H9 (cell line): ENCODE measurements at regions not wholly inside any gene's neighbourhood (a gene's known extent, or its start where the extent isn't known, plus 50 kb on each side); places are given as distances from the start of the nearest gene placed in this dataset.

Experiments
- DNase-seq: peaks from one replicate; pipeline ENCODE4 v3.0.0-alpha.2; 2017
- H2AFZ ChIP-seq: one replicate; pipeline ENCODE4 v1.6.1; 2013; ENCODE audit warnings: mild to moderate bottlenecking, low read length, control low read depth, moderate library complexity
- H2AK5ac ChIP-seq: 2 replicates; pipeline ENCODE4 v1.6.1; 2013; ENCODE audit warnings: low read length, control low read depth, mixed read lengths; ENCODE audit not compliant: insufficient read length
- H2BK120ac ChIP-seq: one replicate; pipeline ENCODE4 v1.6.1; 2013; ENCODE audit warnings: low read depth, mild to moderate bottlenecking, low read length, control low read depth, inconsistent platforms; ENCODE audit not compliant: poor library complexity, severe bottlenecking
- H2BK12ac ChIP-seq: 2 replicates; pipeline ENCODE4 v1.6.1; 2013; ENCODE audit warnings: low read length, control low read depth, mixed read lengths, low read depth; ENCODE audit not compliant: insufficient read length
- H2BK15ac ChIP-seq: 2 replicates; pipeline ENCODE4 v1.6.1; 2013; ENCODE audit warnings: low read depth, low read length, control low read depth
- H2BK20ac ChIP-seq: one replicate; pipeline ENCODE4 v1.6.1; 2013; ENCODE audit warnings: low read depth, mild to moderate bottlenecking, low read length, control low read depth, inconsistent platforms; ENCODE audit not compliant: poor library complexity, severe bottlenecking
- H2BK5ac ChIP-seq: 2 replicates; pipeline ENCODE4 v1.6.1; 2013; ENCODE audit warnings: low read length, control low read depth, mixed read lengths; ENCODE audit not compliant: insufficient read length
- H3K14ac ChIP-seq: 2 replicates; pipeline ENCODE4 v1.6.1; 2013; ENCODE audit warnings: low read length, control low read depth; ENCODE audit not compliant: insufficient read depth
- H3K18ac ChIP-seq: 2 replicates; pipeline ENCODE4 v1.6.1; 2013; ENCODE audit warnings: low read depth, mild to moderate bottlenecking, mixed read lengths, low read length, control low read depth; ENCODE audit not compliant: insufficient read length
- H3K23ac ChIP-seq: 2 replicates; pipeline ENCODE4 v1.6.1; 2013; ENCODE audit warnings: low read length, control low read depth, mixed read lengths, low read depth; ENCODE audit not compliant: insufficient read length
- H3K23me2 ChIP-seq: 2 replicates; pipeline ENCODE4 v1.6.1; 2013; ENCODE audit warnings: low read depth, mild to moderate bottlenecking, mixed read lengths, low read length, control low read depth; ENCODE audit not compliant: insufficient read length, poor library complexity, severe bottlenecking
- H3K27ac ChIP-seq: 2 replicates; pipeline ENCODE4 v1.5.1; 2013; ENCODE audit warnings: low read length, control low read depth, mixed read lengths, low read depth; ENCODE audit not compliant: insufficient read length
- H3K27me3 ChIP-seq: 2 replicates; pipeline ENCODE4 v1.6.1; 2013; ENCODE audit warnings: low read length, control low read depth, inconsistent platforms; ENCODE audit not compliant: insufficient read depth
- H3K4ac ChIP-seq: 2 replicates; pipeline ENCODE4 v1.6.1; 2013; ENCODE audit warnings: low read depth, mild to moderate bottlenecking, control low read depth, inconsistent platforms, low read length, moderate library complexity
- H3K4me1 ChIP-seq: 2 replicates; pipeline ENCODE4 v1.6.1; 2013; ENCODE audit warnings: low read length, control low read depth, inconsistent platforms; ENCODE audit not compliant: insufficient read depth
- H3K4me2 ChIP-seq: 2 replicates; pipeline ENCODE4 v1.6.1; 2013; ENCODE audit warnings: low read length, control low read depth, mixed read lengths; ENCODE audit not compliant: insufficient read length, insufficient read depth
- H3K56ac ChIP-seq: 2 replicates; pipeline ENCODE4 v1.6.1; 2013; ENCODE audit warnings: low read depth, mild to moderate bottlenecking, mixed read lengths, low read length, control low read depth; ENCODE audit not compliant: insufficient read length
- H3K79me1 ChIP-seq: 2 replicates; pipeline ENCODE4 v1.6.1; 2013; ENCODE audit warnings: low read depth, mild to moderate bottlenecking, moderate library complexity, low read length, control low read depth, inconsistent platforms; ENCODE audit not compliant: insufficient read depth, poor library complexity, severe bottlenecking
- H3K79me2 ChIP-seq: 2 replicates; pipeline ENCODE4 v1.6.1; 2013; ENCODE audit warnings: low read length, control low read depth, inconsistent platforms; ENCODE audit not compliant: insufficient read depth
- H3K9ac ChIP-seq: 2 replicates; pipeline ENCODE4 v1.6.1; 2013; ENCODE audit warnings: low read length, control low read depth, mixed read lengths; ENCODE audit not compliant: insufficient read length; ENCODE audit errors: extremely low read depth
- H3K9me3 ChIP-seq: one replicate; pipeline ENCODE4 v1.6.1; 2013; ENCODE audit warnings: low read depth, low read length, inconsistent platforms; ENCODE audit not compliant: control insufficient read depth
- H3T11ph ChIP-seq: one replicate; pipeline ENCODE4 v1.6.1; 2013; ENCODE audit warnings: mild to moderate bottlenecking, low read length, control low read depth, inconsistent platforms
- H4K20me1 ChIP-seq: one replicate; pipeline ENCODE4 v1.6.1; 2013; ENCODE audit not compliant: control insufficient read depth, insufficient read length, insufficient read depth
- H4K5ac ChIP-seq: 2 replicates; pipeline ENCODE4 v1.6.1; 2013; ENCODE audit warnings: low read depth, mild to moderate bottlenecking, mixed read lengths, low read length, control low read depth; ENCODE audit not compliant: insufficient read length
- H4K8ac ChIP-seq: replicated peaks from 2 replicates; pipeline ENCODE4 v1.6.1; 2013; ENCODE audit warnings: low read length, control low read depth, mixed read lengths, low read depth; ENCODE audit not compliant: insufficient read length
- H4K91ac ChIP-seq: 2 replicates; pipeline ENCODE4 v1.6.1; 2013; ENCODE audit warnings: low read depth, mild to moderate bottlenecking, moderate library complexity, mixed read lengths, low read length, control low read depth; ENCODE audit not compliant: insufficient read length
- H3K27ac Mint-ChIP-seq, 3 experiments: 2 replicates in 2 of 3; 3 replicates in 1 of 3; pipeline ENCODE4 v1.8.0; 2020 to 2021; ENCODE audit warnings: mixed read lengths in 3 of 3, mild to moderate bottlenecking in 1 of 3, moderate library complexity in 1 of 3
- H3K27me3 Mint-ChIP-seq: 2 replicates; pipeline ENCODE4 v1.8.0; 2021; ENCODE audit warnings: low read depth, mild to moderate bottlenecking, moderate library complexity, mixed read lengths
- H3K36me3 Mint-ChIP-seq, 3 experiments: 2 replicates in 2 of 3; 3 replicates in 1 of 3; pipeline ENCODE4 v1.8.0; 2020 to 2021; ENCODE audit warnings: low read depth in 3 of 3, mixed read lengths in 3 of 3; ENCODE audit not compliant: insufficient read depth in 1 of 3
- H3K4me1 Mint-ChIP-seq, 2 experiments: 2 replicates each; pipeline ENCODE4 v1.8.0; 2020; ENCODE audit warnings: mixed read lengths in 2 of 2
- H3K4me3 Mint-ChIP-seq, 2 experiments: 2 replicates in 1 of 2; 3 replicates in 1 of 2; pipeline ENCODE4 v1.8.0; 2020 to 2021; ENCODE audit warnings: mild to moderate bottlenecking in 2 of 2, mixed read lengths in 2 of 2, moderate library complexity in 1 of 2
- H3K9me3 Mint-ChIP-seq, 2 experiments: 2 replicates in 1 of 2; 3 replicates in 1 of 2; pipeline ENCODE4 v1.8.0; 2020; ENCODE audit warnings: mild to moderate bottlenecking in 2 of 2, mixed read lengths in 2 of 2, moderate library complexity in 1 of 2
- CTCF ChIP-seq: fragments of 200-600 bp; sonication (generic); conservative IDR thresholded peaks from 3 replicates; pipeline ENCODE4 v1.8.0; 2021; ENCODE audit warnings: antibody characterized with exemption, mild to moderate bottlenecking
- WGBS: extraction: QIAGEN DNeasy Blood & Tissue Kit; methylation state at CpG from one replicate; pipeline ENCODE4 v1.1.7; 2013; ENCODE audit warnings: missing lambda C conversion rate, low lambda C conversion rate, mixed read lengths; ENCODE audit not compliant: insufficient read length; ENCODE audit errors: extremely low coverage; 5-methylcytosine and 5-hydroxymethylcytosine counted together

GRCh38 chr4:28360681-28361080, 1500.0 kb downstream of the STIM2 start:
- no peak overlapping the region for H3K18ac ChIP-seq
- no peak overlapping the region for H2BK15ac ChIP-seq
- H3T11ph ChIP-seq, result no peak overlapping the region
- Mint-ChIP-seq H3K27me3 (no peaks in the 10 kb centered on the region), H3K9me3 (no peaks in the 10 kb centered on the region), H3K27ac (no peak overlapping the region), H3K4me3 (no peak overlapping the region), H3K36me3 (no peaks in the 10 kb centered on the region), H3K4me1 (no peaks in the 10 kb centered on the region)
- H3K23me2 ChIP-seq, result no peaks in the 10 kb centered on the region
- H3K4me1 ChIP-seq, result no peaks in the 10 kb centered on the region
- no peak overlapping the region for H4K91ac ChIP-seq
- H3K14ac ChIP-seq, result no peak overlapping the region
- H3K9ac ChIP-seq, result no peak overlapping the region
- no peak overlapping the region for H2AK5ac ChIP-seq
- no peaks in the 10 kb centered on the region for H3K27me3 ChIP-seq
- H4K20me1 ChIP-seq, result no peaks in the 10 kb centered on the region
- no peaks in the 10 kb centered on the region for H3K79me1 ChIP-seq
- no peak for TF ChIP-seq CTCF
- no peak for DNase-seq
- no peaks in the 10 kb centered on the region for H3K9me3 ChIP-seq
- no peak overlapping the region for H4K5ac ChIP-seq
- no peak overlapping the region for H3K23ac ChIP-seq
- no peak overlapping the region for H3K56ac ChIP-seq
- H2BK5ac ChIP-seq, result no peak overlapping the region
- no peak overlapping the region for H4K8ac ChIP-seq
- no peak overlapping the region for H2BK20ac ChIP-seq
- no peak overlapping the region for H3K27ac ChIP-seq
- H2BK12ac ChIP-seq, result no peak overlapping the region
- no peak overlapping the region for H2AFZ ChIP-seq
- H3K4ac ChIP-seq, result no peak overlapping the region
- no peak overlapping the region for H3K4me2 ChIP-seq
- no peaks in the 10 kb centered on the region for H3K79me2 ChIP-seq
- WGBS, result no CpG with 5 or more reads among the region's 2 CpGs
- H2BK120ac ChIP-seq, result no peak overlapping the region
